Fibroblast of lung (primary cell): ENCODE measurements at regions not wholly inside any gene's neighbourhood (a gene's known extent, or its start where the extent isn't known, plus 50 kb on each side); places are given as distances from the start of the nearest gene placed in this dataset.
A peak's percentile ranks its signal among the peaks of the same experiment; 100 is the strongest.
"Not testable (repeated sequence)": the region's sequence is repeated elsewhere in the genome, so short reads cannot be mapped to it uniquely, and the experiment has no call there.

ENCODE experiments used
- DNase-seq, 2 donors: peaks; one replicate each; pipeline versions ENCODE4 v3.0.0 to v3.0.0-alpha.2; 2010; ENCODE audit warnings: low read depth in 2 of 2
- H2AFZ ChIP-seq: 2 replicates; pipeline ENCODE4 v1.5.1; 2012; ENCODE audit warnings: low read length, control low read depth, inconsistent platforms
- H3K27ac ChIP-seq: 2 replicates; pipeline ENCODE4 v1.5.1; 2011; ENCODE audit warnings: low read length, control low read depth; ENCODE audit not compliant: insufficient read depth
- H3K27me3 ChIP-seq: 2 replicates; pipeline ENCODE4 v1.5.1; 2011; ENCODE audit warnings: mild to moderate bottlenecking, low read length; ENCODE audit not compliant: control insufficient read depth, insufficient read depth
- H3K36me3 ChIP-seq: 2 replicates; pipeline ENCODE4 v1.5.1; 2011; ENCODE audit warnings: low read length; ENCODE audit not compliant: control insufficient read depth, insufficient read depth
- H3K4me1 ChIP-seq: 2 replicates; pipeline ENCODE4 v1.5.1; 2011; ENCODE audit warnings: low read length; ENCODE audit not compliant: control insufficient read depth, insufficient read depth; ENCODE audit errors: extremely low read depth
- H3K4me2 ChIP-seq: 2 replicates; pipeline ENCODE4 v1.5.1; 2011; ENCODE audit warnings: low read length, control low read depth; ENCODE audit not compliant: insufficient read depth; ENCODE audit errors: extremely low read depth
- H3K4me3 ChIP-seq, 4 experiments: fragments of 200-600 bp in 1 of 4; sonication (generic) in 1 of 4; replicated peaks in 1 of 4; 2 replicates each; pipeline ENCODE4 v1.5.1; 2011 to 2016; ENCODE audit warnings: low read length in 4 of 4, low read depth in 3 of 4, mild to moderate bottlenecking in 3 of 4, control low read depth in 2 of 4, inconsistent platforms in 1 of 4, mixed read lengths in 1 of 4; ENCODE audit not compliant: insufficient read depth in 1 of 4; ENCODE audit errors: control extremely low read depth in 1 of 4
- H3K79me2 ChIP-seq: 2 replicates; pipeline ENCODE4 v1.5.1; 2012; ENCODE audit warnings: mild to moderate bottlenecking, low read length, inconsistent platforms; ENCODE audit not compliant: control insufficient read depth, insufficient read depth
- H3K9ac ChIP-seq: 2 replicates; pipeline ENCODE4 v1.5.1; 2011; ENCODE audit warnings: mild to moderate bottlenecking, low read length, control low read depth; ENCODE audit not compliant: insufficient read depth
- H3K9me3 ChIP-seq: 2 replicates; pipeline ENCODE4 v1.5.1; 2012; ENCODE audit warnings: low read depth, low read length; ENCODE audit not compliant: control insufficient read depth, insufficient read depth
- H4K20me1 ChIP-seq: 2 replicates; pipeline ENCODE4 v1.5.1; 2011; ENCODE audit warnings: low read length; ENCODE audit not compliant: control insufficient read depth, insufficient read depth; ENCODE audit errors: extremely low read depth
- CTCF ChIP-seq, 2 donors: IDR thresholded peaks in 1 of 2; conservative IDR thresholded peaks in 1 of 2; 1 replicate in 1 of 2; 2 replicates in 1 of 2; pipeline ENCODE4 v1.5.1; 2011 to 2012; ENCODE audit warnings: low read length in 2 of 2, control low read depth in 1 of 2, inconsistent platforms in 1 of 2, low read depth in 1 of 2, mild to moderate bottlenecking in 1 of 2
- EZH2 ChIP-seq: IDR thresholded peaks from 2 replicates; pipeline ENCODE4 v1.5.1; 2012; ENCODE audit warnings: low read length, control low read depth, mild to moderate bottlenecking; ENCODE audit errors: missing control alignments

- Histone ChIP-seq H3K9me3 (no peaks in the 10 kb centered on the region), H2AFZ (no peak overlapping the region), H3K36me3 (no peaks in the 10 kb centered on the region), H3K27ac (no peak overlapping the region), H3K79me2 (no peaks in the 10 kb centered on the region), H3K9ac (no peak overlapping the region), H3K4me3 (no peak overlapping the region), H3K27me3 (no peaks in the 10 kb centered on the region), H3K4me2 (no peak overlapping the region), H3K4me1 (no peaks in the 10 kb centered on the region), H4K20me1 (no peaks in the 10 kb centered on the region)
- TF ChIP-seq CTCF (conservative IDR thresholded peaks at IDR 0.05 in 1 of 2, IDR thresholded peaks at IDR 0.05 in 1 of 2; ENCODE audit: low read depth in 1 of 2, low read length in 2 of 2) (no peak), EZH2 (no peak)
- DNase-seq, result no peak
These were observed 437.7 kb upstream of the MEF2C start for GRCh38 chr5:89320421-89321277.

GRCh38 chr5:89317838-89318237 lies 434.9 kb upstream of the MEF2C start:
- not testable (repeated sequence) for H3K79me2 ChIP-seq, DNase-seq, H3K36me3 ChIP-seq, H3K4me3 ChIP-seq, H3K9me3 ChIP-seq, H3K27me3 ChIP-seq, H3K9ac ChIP-seq, H4K20me1 ChIP-seq, H3K4me2 ChIP-seq, H2AFZ ChIP-seq, H3K27ac ChIP-seq
- H3K4me1 ChIP-seq, result peaks cover 10% of the 10 kb centered on the region

GRCh38 chr5:89315286-89316100 lies 432.5 kb upstream of the MEF2C start:
- no peak overlapping the region for H3K27ac ChIP-seq
- H3K9me3 ChIP-seq, result no peaks in the 10 kb centered on the region
- H3K4me3 ChIP-seq, result no peak overlapping the region
- H3K4me2 ChIP-seq, result no peak overlapping the region
- H2AFZ ChIP-seq, result no peak overlapping the region
- no peaks in the 10 kb centered on the region for H3K36me3 ChIP-seq
- no peak for TF ChIP-seq CTCF (conservative IDR thresholded peaks at IDR 0.05 in 1 of 2, IDR thresholded peaks at IDR 0.05 in 1 of 2; ENCODE audit: low read depth in 1 of 2, low read length in 2 of 2)
- TF ChIP-seq EZH2, result no peak
- no peaks in the 10 kb centered on the region for H4K20me1 ChIP-seq
- peak; percentile 34 to 91 for DNase-seq
- H3K9ac ChIP-seq, result no peak overlapping the region
- no peaks in the 10 kb centered on the region for H3K79me2 ChIP-seq
- H3K4me1 ChIP-seq, result peaks cover 10% of the 10 kb centered on the region
- H3K27me3 ChIP-seq, result no peaks in the 10 kb centered on the region
